ENCODE measurements at regions not wholly inside any gene's neighbourhood (a gene's known extent, or its start where the extent isn't known, plus 50 kb on each side); places are given as distances from the start of the nearest gene placed in this dataset.

DNA sequence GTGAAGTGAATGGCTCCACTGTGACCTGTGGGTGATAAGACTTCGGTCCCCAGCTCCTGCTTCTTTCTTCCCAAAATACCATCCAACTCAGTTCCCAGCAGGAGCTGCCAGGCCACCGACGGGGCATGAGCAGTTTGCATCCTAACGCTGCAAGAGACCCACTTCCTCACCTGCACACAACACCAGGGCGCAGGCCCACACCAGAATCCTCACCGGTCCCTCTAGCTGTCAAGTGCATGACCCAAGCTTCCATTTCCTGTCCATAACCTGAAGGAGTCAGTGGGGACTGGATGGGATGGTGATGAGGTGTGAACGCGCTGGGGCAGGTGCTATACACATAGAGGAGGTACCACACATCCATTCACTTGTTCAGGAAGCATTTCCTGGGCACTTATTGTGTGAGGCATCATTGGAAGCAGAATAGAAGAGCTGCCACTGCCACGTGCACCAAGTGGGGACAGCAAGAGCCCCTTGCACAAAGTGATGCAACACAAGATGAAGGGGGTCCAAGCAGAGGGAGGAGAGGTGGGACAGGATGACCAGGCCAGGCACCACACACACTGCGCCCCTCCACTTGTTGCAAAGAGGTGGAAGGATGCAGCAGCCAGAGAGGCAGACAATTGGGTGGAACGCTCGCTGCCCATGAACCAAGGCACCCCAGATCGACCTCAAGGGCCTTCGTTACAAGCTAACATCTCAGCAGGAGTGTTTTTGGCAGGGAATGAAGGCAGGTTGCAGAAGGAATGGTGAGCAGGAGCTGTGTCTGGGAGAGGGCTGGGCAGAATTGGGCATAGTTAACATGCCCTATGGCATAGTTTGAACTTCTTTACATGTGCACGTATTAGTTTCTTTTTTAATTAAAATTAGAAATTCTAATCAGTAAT lies 605.8 kb upstream of the MGMT start:
- 92% methylated on average over 15 of the region's 15 CpGs for WGBS
- no peaks in the 10 kb centered on the region for H3K9me3 ChIP-seq (ENCODE audit: control insufficient read depth in 4 of 4, low read length in 3 of 4)
- H3K27me3 ChIP-seq (ENCODE audit: control insufficient read depth in 4 of 4, insufficient read depth in 4 of 4, low read length in 3 of 4), result no peaks in the 10 kb centered on the region
- no peak for DNase-seq (ENCODE audit: low spot score)
- H3K36me3 ChIP-seq (ENCODE audit: control insufficient read depth in 4 of 4, insufficient read depth in 3 of 4, low read depth in 1 of 4, low read length in 3 of 4), result no peaks in the 10 kb centered on the region
- H3K4me3 ChIP-seq (ENCODE audit: low read depth in 1 of 3, low read length in 3 of 3), result no peak overlapping the region
- H3K4me1 ChIP-seq (ENCODE audit: control insufficient read depth in 4 of 4, insufficient read depth in 4 of 4, low read length in 3 of 4), result no peaks in the 10 kb centered on the region
- no peak overlapping the region for H3K9ac ChIP-seq (ENCODE audit: low read depth in 1 of 2, low read length in 2 of 2)
- TF ChIP-seq, protein P1, sequence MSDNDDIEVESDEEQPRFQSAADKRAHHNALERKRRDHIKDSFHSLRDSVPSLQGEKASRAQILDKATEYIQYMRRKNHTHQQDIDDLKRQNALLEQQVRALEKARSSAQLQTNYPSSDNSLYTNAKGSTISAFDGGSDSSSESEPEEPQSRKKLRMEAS (IDR thresholded peaks at IDR 0.05), result no peak
- TF ChIP-seq FOXA1 (IDR thresholded peaks at IDR 0.05) (no peak), HNF4G (IDR thresholded peaks at IDR 0.05) (no peak)
- TF ChIP-seq, protein P2, sequence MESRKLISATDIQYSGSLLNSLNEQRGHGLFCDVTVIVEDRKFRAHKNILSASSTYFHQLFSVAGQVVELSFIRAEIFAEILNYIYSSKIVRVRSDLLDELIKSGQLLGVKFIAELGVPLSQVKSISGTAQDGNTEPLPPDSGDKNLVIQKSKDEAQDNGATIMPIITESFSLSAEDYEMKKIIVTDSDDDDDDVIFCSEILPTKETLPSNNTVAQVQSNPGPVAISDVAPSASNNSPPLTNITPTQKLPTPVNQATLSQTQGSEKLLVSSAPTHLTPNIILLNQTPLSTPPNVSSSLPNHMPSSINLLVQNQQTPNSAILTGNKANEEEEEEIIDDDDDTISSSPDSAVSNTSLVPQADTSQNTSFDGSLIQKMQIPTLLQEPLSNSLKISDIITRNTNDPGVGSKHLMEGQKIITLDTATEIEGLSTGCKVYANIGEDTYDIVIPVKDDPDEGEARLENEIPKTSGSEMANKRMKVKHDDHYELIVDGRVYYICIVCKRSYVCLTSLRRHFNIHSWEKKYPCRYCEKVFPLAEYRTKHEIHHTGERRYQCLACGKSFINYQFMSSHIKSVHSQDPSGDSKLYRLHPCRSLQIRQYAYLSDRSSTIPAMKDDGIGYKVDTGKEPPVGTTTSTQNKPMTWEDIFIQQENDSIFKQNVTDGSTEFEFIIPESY (IDR thresholded peaks at IDR 0.05), result no peak
- TF ChIP-seq, protein P3, sequence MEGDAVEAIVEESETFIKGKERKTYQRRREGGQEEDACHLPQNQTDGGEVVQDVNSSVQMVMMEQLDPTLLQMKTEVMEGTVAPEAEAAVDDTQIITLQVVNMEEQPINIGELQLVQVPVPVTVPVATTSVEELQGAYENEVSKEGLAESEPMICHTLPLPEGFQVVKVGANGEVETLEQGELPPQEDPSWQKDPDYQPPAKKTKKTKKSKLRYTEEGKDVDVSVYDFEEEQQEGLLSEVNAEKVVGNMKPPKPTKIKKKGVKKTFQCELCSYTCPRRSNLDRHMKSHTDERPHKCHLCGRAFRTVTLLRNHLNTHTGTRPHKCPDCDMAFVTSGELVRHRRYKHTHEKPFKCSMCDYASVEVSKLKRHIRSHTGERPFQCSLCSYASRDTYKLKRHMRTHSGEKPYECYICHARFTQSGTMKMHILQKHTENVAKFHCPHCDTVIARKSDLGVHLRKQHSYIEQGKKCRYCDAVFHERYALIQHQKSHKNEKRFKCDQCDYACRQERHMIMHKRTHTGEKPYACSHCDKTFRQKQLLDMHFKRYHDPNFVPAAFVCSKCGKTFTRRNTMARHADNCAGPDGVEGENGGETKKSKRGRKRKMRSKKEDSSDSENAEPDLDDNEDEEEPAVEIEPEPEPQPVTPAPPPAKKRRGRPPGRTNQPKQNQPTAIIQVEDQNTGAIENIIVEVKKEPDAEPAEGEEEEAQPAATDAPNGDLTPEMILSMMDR (IDR thresholded peaks at IDR 0.05; ENCODE audit: low read depth, low read length, missing input control), result no peak
- TF ChIP-seq, protein P4, sequence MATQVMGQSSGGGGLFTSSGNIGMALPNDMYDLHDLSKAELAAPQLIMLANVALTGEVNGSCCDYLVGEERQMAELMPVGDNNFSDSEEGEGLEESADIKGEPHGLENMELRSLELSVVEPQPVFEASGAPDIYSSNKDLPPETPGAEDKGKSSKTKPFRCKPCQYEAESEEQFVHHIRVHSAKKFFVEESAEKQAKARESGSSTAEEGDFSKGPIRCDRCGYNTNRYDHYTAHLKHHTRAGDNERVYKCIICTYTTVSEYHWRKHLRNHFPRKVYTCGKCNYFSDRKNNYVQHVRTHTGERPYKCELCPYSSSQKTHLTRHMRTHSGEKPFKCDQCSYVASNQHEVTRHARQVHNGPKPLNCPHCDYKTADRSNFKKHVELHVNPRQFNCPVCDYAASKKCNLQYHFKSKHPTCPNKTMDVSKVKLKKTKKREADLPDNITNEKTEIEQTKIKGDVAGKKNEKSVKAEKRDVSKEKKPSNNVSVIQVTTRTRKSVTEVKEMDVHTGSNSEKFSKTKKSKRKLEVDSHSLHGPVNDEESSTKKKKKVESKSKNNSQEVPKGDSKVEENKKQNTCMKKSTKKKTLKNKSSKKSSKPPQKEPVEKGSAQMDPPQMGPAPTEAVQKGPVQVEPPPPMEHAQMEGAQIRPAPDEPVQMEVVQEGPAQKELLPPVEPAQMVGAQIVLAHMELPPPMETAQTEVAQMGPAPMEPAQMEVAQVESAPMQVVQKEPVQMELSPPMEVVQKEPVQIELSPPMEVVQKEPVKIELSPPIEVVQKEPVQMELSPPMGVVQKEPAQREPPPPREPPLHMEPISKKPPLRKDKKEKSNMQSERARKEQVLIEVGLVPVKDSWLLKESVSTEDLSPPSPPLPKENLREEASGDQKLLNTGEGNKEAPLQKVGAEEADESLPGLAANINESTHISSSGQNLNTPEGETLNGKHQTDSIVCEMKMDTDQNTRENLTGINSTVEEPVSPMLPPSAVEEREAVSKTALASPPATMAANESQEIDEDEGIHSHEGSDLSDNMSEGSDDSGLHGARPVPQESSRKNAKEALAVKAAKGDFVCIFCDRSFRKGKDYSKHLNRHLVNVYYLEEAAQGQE (IDR thresholded peaks at IDR 0.05), result no peak
- no peak overlapping the region for H3K27ac ChIP-seq (ENCODE audit: low read depth in 1 of 2, low read length in 2 of 2)

DNA sequence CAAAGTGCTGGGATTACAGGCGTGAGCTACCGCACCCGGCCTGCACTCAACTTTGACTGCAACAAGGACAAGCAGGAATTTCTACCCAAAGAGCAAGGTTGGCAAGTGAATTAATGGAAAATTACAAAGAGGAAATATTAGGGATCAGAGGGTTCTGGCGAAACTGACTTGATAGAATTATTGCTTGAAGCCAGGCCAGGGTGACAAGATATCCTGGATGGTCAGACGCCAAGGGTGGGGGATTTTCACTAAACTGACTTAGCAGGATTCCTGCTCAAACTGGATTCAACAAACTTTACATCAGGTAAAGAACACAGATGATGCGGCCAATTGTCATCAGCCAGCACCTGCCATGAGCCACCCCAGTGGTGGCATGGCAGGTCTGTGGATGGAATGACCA lies 603.6 kb upstream of the MGMT start:
- H3K4me3 ChIP-seq (ENCODE audit: low read depth in 1 of 3, low read length in 3 of 3), result no peak overlapping the region
- WGBS, result 92% methylated on average over 6 of the region's 6 CpGs
- no peak overlapping the region for H3K27ac ChIP-seq (ENCODE audit: low read depth in 1 of 2, low read length in 2 of 2)
- H3K36me3 ChIP-seq (ENCODE audit: control insufficient read depth in 4 of 4, insufficient read depth in 3 of 4, low read depth in 1 of 4, low read length in 3 of 4), result no peaks in the 10 kb centered on the region
- no peaks in the 10 kb centered on the region for H3K9me3 ChIP-seq (ENCODE audit: control insufficient read depth in 4 of 4, low read length in 3 of 4)
- no peaks in the 10 kb centered on the region for H3K4me1 ChIP-seq (ENCODE audit: control insufficient read depth in 4 of 4, insufficient read depth in 4 of 4, low read length in 3 of 4)
- H3K9ac ChIP-seq (ENCODE audit: low read depth in 1 of 2, low read length in 2 of 2), result no peak overlapping the region
- no peaks in the 10 kb centered on the region for H3K27me3 ChIP-seq (ENCODE audit: control insufficient read depth in 4 of 4, insufficient read depth in 4 of 4, low read length in 3 of 4)
- TF ChIP-seq YY1 (IDR thresholded peaks at IDR 0.05) (no peak), TAF1 (conservative IDR thresholded peaks at IDR 0.05) (no peak), NR2F2 (IDR thresholded peaks at IDR 0.05) (no peak)
- TF ChIP-seq, protein P1 (IDR thresholded peaks at IDR 0.05), result no peak
- DNase-seq (ENCODE audit: low spot score), result no peak

Data from liver (tissue), 8 donors.